SU-DHL-6 (cell line): ENCODE measurements at regions not wholly inside any gene's neighbourhood (a gene's known extent, or its start where the extent isn't known, plus 50 kb on each side); places are given as distances from the start of the nearest gene placed in this dataset.

Experiments
- H2AFZ ChIP-seq: fragments of 200-600 bp; sonication (generic); 2 replicates; pipeline ENCODE4 v1.6.1; 2014; ENCODE audit warnings: low read depth, mild to moderate bottlenecking, moderate library complexity, mixed read lengths, antibody characterized with exemption, low read length; ENCODE audit not compliant: severe bottlenecking
- H3F3A ChIP-seq: fragments of 200-600 bp; shearing (Covaris generic); 2 replicates; pipeline ENCODE4 v1.6.0; 2016; ENCODE audit warnings: antibody characterized with exemption, mild to moderate bottlenecking; ENCODE audit not compliant: insufficient read depth
- H3K27ac ChIP-seq: fragments of 200-600 bp; sonication (generic); 2 replicates; pipeline ENCODE4 v1.5.1; 2016; ENCODE audit warnings: low read depth, mild to moderate bottlenecking, low read length, moderate library complexity, mixed read lengths
- H3K27me3 ChIP-seq: fragments of 200-600 bp; sonication (generic), shearing (Covaris generic); 2 replicates; pipeline ENCODE4 v1.6.0; 2014; ENCODE audit warnings: mild to moderate bottlenecking, low read length
- H3K36me3 ChIP-seq: fragments of 200-600 bp; sonication (generic); 2 replicates; pipeline ENCODE4 v1.6.1; 2014; ENCODE audit warnings: mild to moderate bottlenecking, low read length, mixed read lengths
- H3K4me2 ChIP-seq: fragments of 300-600, 200-600 bp; shearing (Covaris generic), sonication (generic); 2 replicates; pipeline ENCODE4 v1.6.0; 2014; ENCODE audit warnings: low read length, low read depth, mild to moderate bottlenecking; ENCODE audit not compliant: poor library complexity, severe bottlenecking
- H3K4me3 ChIP-seq: fragments of 200-600 bp; sonication (generic); 2 replicates; pipeline ENCODE4 v1.5.1; 2014; ENCODE audit warnings: antibody characterized with exemption, low read length, mild to moderate bottlenecking, mixed read lengths; ENCODE audit not compliant: insufficient read depth, poor library complexity, severe bottlenecking
- H3K79me2 ChIP-seq: fragments of 200-600 bp; sonication (generic); 2 replicates; pipeline ENCODE4 v1.6.1; 2014; ENCODE audit warnings: mild to moderate bottlenecking, low read length, moderate library complexity; ENCODE audit not compliant: insufficient read depth
- H3K9ac ChIP-seq: fragments of 200-600 bp; sonication (generic); 2 replicates; pipeline ENCODE4 v1.7.0; 2014; ENCODE audit warnings: mild to moderate bottlenecking, low read length
- H3K9me2 ChIP-seq: fragments of 200-600 bp; sonication (generic); replicated peaks from 2 replicates; pipeline ENCODE4 v1.6.1; 2014; ENCODE audit warnings: low read length; ENCODE audit not compliant: insufficient read depth
- H3K9me3 ChIP-seq: fragments of 200-600 bp; sonication (generic); 2 replicates; pipeline ENCODE4 v1.6.1; 2014; ENCODE audit warnings: low read length, mixed read lengths; ENCODE audit not compliant: insufficient read depth
- H4K20me1 ChIP-seq: fragments of 200-600 bp; sonication (generic); 2 replicates; pipeline ENCODE4 v1.6.1; 2014; ENCODE audit warnings: low read depth, mild to moderate bottlenecking, antibody characterized with exemption, low read length, moderate library complexity, mixed read lengths
- CTCF ChIP-seq: fragments of 200-600 bp; sonication (generic); IDR thresholded peaks from one replicate; pipeline ENCODE4 v1.5.1; 2017; ENCODE audit warnings: antibody characterized with exemption, mild to moderate bottlenecking, low read length, moderate library complexity; ENCODE audit not compliant: insufficient read depth, poor library complexity, severe bottlenecking
- EZH2phosphoT487 ChIP-seq: fragments of 200-600 bp; sonication (generic), shearing (Covaris generic); conservative IDR thresholded peaks from 2 replicates; pipeline ENCODE4 v1.6.1; 2018; ENCODE audit warnings: mild to moderate bottlenecking, antibody characterized with exemption, low read length, moderate library complexity, mixed read lengths

- Histone ChIP-seq H3K36me3 (no peaks in the 10 kb centered on the region), H3K4me3 (no peak overlapping the region), H3K79me2 (no peaks in the 10 kb centered on the region), H3K27me3 (no peaks in the 10 kb centered on the region), H3K9me3 (no peaks in the 10 kb centered on the region), H3K27ac (no peak overlapping the region), H3F3A (no peaks in the 10 kb centered on the region), H3K9me2 (no peaks in the 10 kb centered on the region), H2AFZ (no peak overlapping the region), H3K9ac (no peak overlapping the region), H4K20me1 (no peaks in the 10 kb centered on the region), H3K4me2 (no peak overlapping the region)
- TF ChIP-seq EZH2phosphoT487, result no peak
- no peak for TF ChIP-seq CTCF
Measured at GRCh38 chr6:81656231-81656630, 96.2 kb downstream of the TENT5A start.

DNA sequence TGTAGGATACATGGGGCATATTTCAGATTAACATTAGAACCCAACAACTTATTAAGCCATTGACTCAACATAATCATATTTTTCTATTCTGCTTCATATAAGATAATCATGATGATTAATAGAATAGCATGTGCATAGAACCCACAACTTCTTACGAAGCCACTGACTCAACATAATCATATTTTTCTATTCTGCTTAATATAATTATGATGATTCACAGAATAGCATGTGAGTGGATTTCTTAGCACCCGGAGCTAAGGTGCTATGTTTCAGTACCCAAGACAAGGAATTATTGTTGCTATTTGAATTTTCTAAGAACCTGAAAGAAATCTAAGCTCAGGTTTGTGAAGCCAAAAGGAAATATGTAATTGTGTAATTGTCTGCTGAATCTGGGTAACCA is 96.8 kb downstream of the TENT5A start:
- Histone ChIP-seq H3K36me3 (no peaks in the 10 kb centered on the region), H3K9ac (no peak overlapping the region), H3K4me2 (no peak overlapping the region), H2AFZ (no peak overlapping the region), H3K79me2 (no peaks in the 10 kb centered on the region), H3F3A (no peaks in the 10 kb centered on the region), H4K20me1 (no peaks in the 10 kb centered on the region), H3K27ac (no peak overlapping the region), H3K4me3 (no peak overlapping the region), H3K9me2 (no peaks in the 10 kb centered on the region), H3K9me3 (no peaks in the 10 kb centered on the region), H3K27me3 (no peaks in the 10 kb centered on the region)
- no peak for TF ChIP-seq EZH2phosphoT487
- no peak for TF ChIP-seq CTCF

DNA sequence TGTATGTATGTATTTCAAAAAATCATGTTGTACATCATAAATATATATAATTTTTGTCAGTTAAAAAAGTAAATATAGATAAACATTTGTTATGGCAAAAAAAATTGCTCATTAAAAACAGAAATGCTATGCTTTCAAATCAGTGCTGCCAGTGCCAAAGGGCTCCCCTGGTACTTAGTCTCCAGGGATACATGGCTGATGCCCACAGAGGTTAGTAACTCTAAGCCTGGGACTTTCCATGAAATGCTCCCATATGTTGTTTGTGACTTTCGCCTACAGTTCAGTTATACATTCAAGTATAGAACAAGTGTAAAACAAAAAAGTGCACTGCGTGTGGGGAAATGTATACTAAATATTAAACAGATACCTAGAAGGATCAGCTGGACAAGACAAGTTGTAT is 104.0 kb downstream of the TENT5A start:
- Histone ChIP-seq H3K27me3 (no peaks in the 10 kb centered on the region), H3K4me3 (no peak overlapping the region), H4K20me1 (no peaks in the 10 kb centered on the region), H3K9ac (no peak overlapping the region), H3K9me2 (no peaks in the 10 kb centered on the region), H3F3A (no peaks in the 10 kb centered on the region), H3K9me3 (no peaks in the 10 kb centered on the region), H2AFZ (no peak overlapping the region), H3K4me2 (no peak overlapping the region), H3K36me3 (no peaks in the 10 kb centered on the region), H3K27ac (no peak overlapping the region), H3K79me2 (no peaks in the 10 kb centered on the region)
- no peak for TF ChIP-seq CTCF
- TF ChIP-seq EZH2phosphoT487, result no peak

DNA sequence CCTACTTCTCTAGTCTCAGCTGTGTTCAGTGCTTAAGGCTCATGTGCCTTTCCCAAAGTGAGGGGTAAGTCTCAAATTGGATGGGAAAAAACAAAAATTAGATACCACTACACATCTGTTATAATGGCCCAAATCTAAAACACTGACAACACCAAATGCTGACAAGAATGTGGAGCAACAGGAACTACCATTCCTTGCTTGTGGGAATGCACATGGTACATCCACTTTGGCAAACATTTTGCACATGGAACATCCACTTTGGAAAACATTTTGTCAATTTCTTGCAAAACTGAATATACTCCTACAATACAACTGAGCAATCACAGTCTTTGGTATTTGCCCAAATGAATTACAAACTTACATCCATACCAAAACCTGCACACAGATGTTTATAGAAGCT is 109.3 kb downstream of the TENT5A start:
- no peaks in the 10 kb centered on the region for H3K36me3 ChIP-seq
- no peak overlapping the region for H3K9ac ChIP-seq
- no peaks in the 10 kb centered on the region for H3K79me2 ChIP-seq
- H3K27me3 ChIP-seq, result no peaks in the 10 kb centered on the region
- no peak overlapping the region for H2AFZ ChIP-seq
- no peaks in the 10 kb centered on the region for H3K9me3 ChIP-seq
- no peak overlapping the region for H3K27ac ChIP-seq
- H3K4me3 ChIP-seq, result no peak overlapping the region
- no peak for TF ChIP-seq CTCF
- no peak for TF ChIP-seq EZH2phosphoT487
- H3K9me2 ChIP-seq, result no peaks in the 10 kb centered on the region
- no peaks in the 10 kb centered on the region for H3F3A ChIP-seq
- H4K20me1 ChIP-seq, result no peaks in the 10 kb centered on the region
- H3K4me2 ChIP-seq, result no peak overlapping the region
